ENCODE measurements at regions not wholly inside any gene's neighbourhood (a gene's known extent, or its start where the extent isn't known, plus 50 kb on each side); places are given as distances from the start of the nearest gene placed in this dataset.

DNA sequence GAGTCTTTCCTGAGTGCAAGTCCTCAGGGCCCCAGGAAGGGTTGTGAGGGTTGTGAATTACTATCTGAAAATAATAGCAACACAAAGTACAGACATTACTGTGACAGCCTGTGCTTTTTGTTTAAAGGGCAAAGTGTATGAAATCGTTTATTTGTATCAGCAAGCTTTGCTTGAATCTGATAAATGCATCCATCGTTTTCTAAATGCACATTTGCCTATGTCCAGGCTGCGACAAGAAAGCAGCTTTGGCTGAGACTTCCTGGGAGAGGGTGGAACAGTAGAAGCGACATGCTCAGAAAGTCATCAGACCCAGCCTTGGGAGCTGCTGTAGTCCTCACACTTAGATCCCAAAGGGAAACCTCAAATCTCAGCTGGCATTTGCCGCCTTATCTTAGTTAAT is 524.2 kb upstream of the SALL3 start:
- H3K9ac ChIP-seq (ENCODE audit: insufficient read length, low read depth), result no peak overlapping the region
- H3K4me1 ChIP-seq (ENCODE audit: insufficient read depth, insufficient read length), result peaks cover 2% of the 10 kb centered on the region
- no peaks in the 10 kb centered on the region for H3K36me3 ChIP-seq (ENCODE audit: insufficient read depth, insufficient read length, low read length)
- TF ChIP-seq SUZ12 (IDR thresholded peaks at IDR 0.05; ENCODE audit: extremely low read depth, insufficient read depth, insufficient read length), result no peak
- no peak for TF ChIP-seq ZNF274 (IDR thresholded peaks at IDR 0.05; ENCODE audit: low read depth, low read length)
- no peak for TF ChIP-seq YY1 (IDR thresholded peaks at IDR 0.05; ENCODE audit: insufficient read depth, insufficient read length)
- no peaks in the 10 kb centered on the region for H3K27me3 ChIP-seq (ENCODE audit: insufficient read depth, insufficient read length)
- H3K9me3 ChIP-seq (ENCODE audit: insufficient read depth, low read length), result no peaks in the 10 kb centered on the region
- DNase-seq (ENCODE audit: low read depth, low spot score), result no peak
- H3K4me3 ChIP-seq (ENCODE audit: insufficient read length, low read depth), result no peak overlapping the region

DNA sequence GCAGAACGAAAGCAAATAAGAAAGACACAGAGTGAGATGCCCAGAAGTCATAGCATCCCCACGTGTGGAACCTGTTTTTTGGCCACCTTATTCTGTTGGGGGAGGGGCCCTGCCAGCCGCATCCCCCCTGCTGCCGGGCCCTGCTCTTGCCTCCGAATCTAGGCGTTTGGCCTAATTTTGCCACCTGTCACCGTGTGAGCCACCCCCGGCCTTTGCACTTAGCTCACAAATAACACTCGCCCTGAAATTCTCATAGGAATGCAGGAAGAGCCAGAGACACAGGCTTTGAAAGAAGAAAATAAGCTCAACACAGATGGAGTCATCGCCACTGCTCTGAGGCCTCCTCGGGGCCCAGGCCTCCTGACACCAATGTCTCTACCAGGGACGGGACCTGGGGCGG is 522.6 kb upstream of the SALL3 start:
- H3K9ac ChIP-seq (ENCODE audit: insufficient read length, low read depth), result no peak overlapping the region
- TF ChIP-seq YY1 (IDR thresholded peaks at IDR 0.05; ENCODE audit: insufficient read depth, insufficient read length) (no peak), SUZ12 (IDR thresholded peaks at IDR 0.05; ENCODE audit: extremely low read depth, insufficient read depth, insufficient read length) (no peak), ZNF274 (IDR thresholded peaks at IDR 0.05; ENCODE audit: low read depth, low read length) (no peak)
- H3K27me3 ChIP-seq (ENCODE audit: insufficient read depth, insufficient read length), result no peaks in the 10 kb centered on the region
- H3K4me1 ChIP-seq (ENCODE audit: insufficient read depth, insufficient read length), result peaks cover 2% of the 10 kb centered on the region
- H3K9me3 ChIP-seq (ENCODE audit: insufficient read depth, low read length), result no peaks in the 10 kb centered on the region
- DNase-seq (ENCODE audit: low read depth, low spot score), result no peak
- H3K36me3 ChIP-seq (ENCODE audit: insufficient read depth, insufficient read length, low read length), result no peaks in the 10 kb centered on the region
- H3K4me3 ChIP-seq (ENCODE audit: insufficient read length, low read depth), result no peak overlapping the region

DNA sequence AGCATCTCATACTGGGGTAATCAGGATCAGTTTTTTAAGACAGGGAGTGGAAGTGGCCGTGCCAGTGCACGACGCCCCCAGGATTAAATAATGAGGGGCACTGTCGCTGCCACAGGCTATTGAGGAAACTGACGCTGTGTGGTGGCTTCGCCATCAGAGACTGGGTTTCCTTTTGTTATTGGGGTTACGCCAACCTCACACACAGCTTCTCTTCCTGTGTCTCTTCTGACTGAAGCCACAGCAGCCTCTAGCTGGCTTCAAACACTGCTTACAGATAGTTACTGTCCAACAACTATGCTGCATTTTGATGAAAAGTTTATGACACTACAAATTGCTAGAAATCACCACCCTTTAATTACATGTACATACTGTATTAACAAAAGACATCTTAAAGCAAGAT is 521.9 kb upstream of the SALL3 start:
- DNase-seq (ENCODE audit: low read depth, low spot score), result no peak
- Histone ChIP-seq H3K36me3 (ENCODE audit: insufficient read depth, insufficient read length, low read length) (no peaks in the 10 kb centered on the region), H3K4me1 (ENCODE audit: insufficient read depth, insufficient read length) (peaks cover 2% of the 10 kb centered on the region), H3K4me3 (ENCODE audit: insufficient read length, low read depth) (no peak overlapping the region), H3K9ac (ENCODE audit: insufficient read length, low read depth) (no peak overlapping the region), H3K9me3 (ENCODE audit: insufficient read depth, low read length) (no peaks in the 10 kb centered on the region), H3K27me3 (ENCODE audit: insufficient read depth, insufficient read length) (no peaks in the 10 kb centered on the region)
- no peak for TF ChIP-seq ZNF274 (IDR thresholded peaks at IDR 0.05; ENCODE audit: low read depth, low read length)
- TF ChIP-seq YY1 (IDR thresholded peaks at IDR 0.05; ENCODE audit: insufficient read depth, insufficient read length), result no peak
- TF ChIP-seq SUZ12 (IDR thresholded peaks at IDR 0.05; ENCODE audit: extremely low read depth, insufficient read depth, insufficient read length), result no peak

DNA sequence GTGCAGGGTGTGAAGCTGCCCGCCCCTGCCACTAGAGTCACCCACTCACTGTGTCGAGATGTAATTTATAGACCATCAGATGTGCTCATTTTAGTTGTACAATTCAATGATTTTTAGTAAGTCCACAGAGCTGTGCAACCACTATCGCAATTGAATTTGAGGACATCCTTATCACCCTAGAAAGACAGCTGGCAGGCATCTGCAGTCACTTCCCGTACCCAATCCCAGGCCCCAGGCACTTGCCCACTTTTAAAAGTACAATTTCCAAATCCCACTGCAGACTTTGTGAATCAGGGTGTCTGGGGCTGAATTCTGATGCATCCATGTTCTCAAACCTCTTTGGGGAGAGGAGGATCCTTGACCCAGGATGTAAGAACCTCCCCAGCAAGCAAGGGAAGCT is 521.3 kb upstream of the SALL3 start:
- no peaks in the 10 kb centered on the region for H3K9me3 ChIP-seq (ENCODE audit: insufficient read depth, low read length)
- DNase-seq (ENCODE audit: low read depth, low spot score), result no peak
- H3K27me3 ChIP-seq (ENCODE audit: insufficient read depth, insufficient read length), result no peaks in the 10 kb centered on the region
- H3K9ac ChIP-seq (ENCODE audit: insufficient read length, low read depth), result no peak overlapping the region
- H3K36me3 ChIP-seq (ENCODE audit: insufficient read depth, insufficient read length, low read length), result no peaks in the 10 kb centered on the region
- no peak overlapping the region for H3K4me3 ChIP-seq (ENCODE audit: insufficient read length, low read depth)
- peaks cover 2% of the 10 kb centered on the region for H3K4me1 ChIP-seq (ENCODE audit: insufficient read depth, insufficient read length)
- TF ChIP-seq SUZ12 (IDR thresholded peaks at IDR 0.05; ENCODE audit: extremely low read depth, insufficient read depth, insufficient read length), result no peak
- TF ChIP-seq YY1 (IDR thresholded peaks at IDR 0.05; ENCODE audit: insufficient read depth, insufficient read length), result no peak
- no peak for TF ChIP-seq ZNF274 (IDR thresholded peaks at IDR 0.05; ENCODE audit: low read depth, low read length)

DNA sequence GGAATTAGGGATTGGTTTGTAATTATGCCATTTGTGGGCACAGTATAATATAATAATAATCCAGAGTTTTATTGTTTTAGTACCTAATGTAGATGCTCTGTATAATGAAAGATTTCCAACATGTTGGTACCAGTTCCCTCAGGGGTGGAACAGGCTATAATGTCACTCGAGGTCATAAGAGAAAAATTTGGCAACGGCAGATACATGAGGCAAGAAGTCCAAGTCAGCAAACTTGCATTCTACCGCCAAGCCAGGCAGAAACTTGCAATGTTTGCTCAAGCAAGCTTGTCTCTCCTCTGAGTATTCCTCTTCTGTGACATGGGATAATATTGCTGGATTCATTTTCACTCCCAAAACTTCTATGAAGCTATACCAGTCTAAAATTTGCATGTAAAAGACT is 520.0 kb upstream of the SALL3 start:
- Histone ChIP-seq H3K4me1 (ENCODE audit: insufficient read depth, insufficient read length) (peaks cover 2% of the 10 kb centered on the region), H3K36me3 (ENCODE audit: insufficient read depth, insufficient read length, low read length) (no peaks in the 10 kb centered on the region), H3K9ac (ENCODE audit: insufficient read length, low read depth) (no peak overlapping the region), H3K27me3 (ENCODE audit: insufficient read depth, insufficient read length) (no peaks in the 10 kb centered on the region), H3K4me3 (ENCODE audit: insufficient read length, low read depth) (no peak overlapping the region), H3K9me3 (ENCODE audit: insufficient read depth, low read length) (peaks cover 3% of the 10 kb centered on the region; the same call in 1 of the 2 replicates)
- no peak for DNase-seq (ENCODE audit: low read depth, low spot score)
- TF ChIP-seq YY1 (IDR thresholded peaks at IDR 0.05; ENCODE audit: insufficient read depth, insufficient read length) (no peak), ZNF274 (IDR thresholded peaks at IDR 0.05; ENCODE audit: low read depth, low read length) (no peak), SUZ12 (IDR thresholded peaks at IDR 0.05; ENCODE audit: extremely low read depth, insufficient read depth, insufficient read length) (no peak)

DNA sequence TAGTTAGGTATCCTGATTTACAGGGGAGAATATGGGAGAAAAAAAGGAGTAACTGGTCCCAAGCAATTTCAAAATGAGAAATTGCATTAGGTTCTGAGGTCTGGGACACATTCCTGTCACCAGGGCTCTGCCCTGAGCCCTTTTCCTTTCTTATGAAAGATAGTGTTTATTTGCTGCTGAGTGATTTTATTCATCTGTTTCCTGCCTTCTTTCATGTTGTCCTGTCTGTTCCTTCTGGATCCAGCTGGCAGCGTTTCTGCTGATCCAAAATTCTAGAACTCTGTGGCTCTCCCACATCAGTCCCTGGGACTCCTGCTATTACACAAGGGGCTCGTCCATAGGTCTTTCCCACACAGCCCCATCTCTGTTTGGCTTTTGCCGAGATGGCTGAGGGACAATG is 519.1 kb upstream of the SALL3 start:
- H3K4me1 ChIP-seq (ENCODE audit: insufficient read depth, insufficient read length), result peaks cover 2% of the 10 kb centered on the region
- no peak overlapping the region for H3K4me3 ChIP-seq (ENCODE audit: insufficient read length, low read depth)
- DNase-seq (ENCODE audit: low read depth, low spot score), result no peak
- no peak for TF ChIP-seq ZNF274 (IDR thresholded peaks at IDR 0.05; ENCODE audit: low read depth, low read length)
- no peak overlapping the region for H3K9ac ChIP-seq (ENCODE audit: insufficient read length, low read depth)
- H3K36me3 ChIP-seq (ENCODE audit: insufficient read depth, insufficient read length, low read length), result no peaks in the 10 kb centered on the region
- H3K27me3 ChIP-seq (ENCODE audit: insufficient read depth, insufficient read length), result no peaks in the 10 kb centered on the region
- H3K9me3 ChIP-seq (ENCODE audit: insufficient read depth, low read length), result peaks cover 12% of the 10 kb centered on the region; the same call in 1 of the 2 replicates

DNA sequence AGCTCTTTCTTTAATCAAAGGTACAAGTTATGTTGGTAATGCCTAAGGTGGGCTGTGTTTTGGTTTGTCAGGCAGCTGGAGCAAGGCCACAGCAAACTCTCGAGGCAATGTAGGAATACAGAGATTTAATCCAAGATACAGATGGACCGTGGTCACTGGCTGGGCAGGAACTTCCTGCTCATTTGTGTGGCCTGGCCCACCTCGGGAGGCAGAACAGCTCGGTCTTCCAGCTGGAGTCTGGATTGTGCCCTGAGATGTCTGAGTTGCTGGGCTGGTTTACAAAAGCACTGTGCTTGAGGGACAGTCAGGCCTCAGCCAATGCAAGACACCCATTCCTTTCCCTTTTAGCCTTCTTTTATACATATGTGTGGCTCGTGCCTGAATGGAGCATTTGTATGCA is 506.1 kb upstream of the SALL3 start:
- H3K9me3 ChIP-seq (ENCODE audit: insufficient read depth, low read length), result no peaks in the 10 kb centered on the region
- no peaks in the 10 kb centered on the region for H3K4me1 ChIP-seq (ENCODE audit: insufficient read depth, insufficient read length)
- H3K27me3 ChIP-seq (ENCODE audit: insufficient read depth, insufficient read length), result no peaks in the 10 kb centered on the region
- no peaks in the 10 kb centered on the region for H3K36me3 ChIP-seq (ENCODE audit: insufficient read depth, insufficient read length, low read length)
- H3K9ac ChIP-seq (ENCODE audit: insufficient read length, low read depth), result no peak overlapping the region
- DNase-seq (ENCODE audit: low read depth, low spot score), result no peak
- TF ChIP-seq SUZ12 (IDR thresholded peaks at IDR 0.05; ENCODE audit: extremely low read depth, insufficient read depth, insufficient read length), result no peak
- TF ChIP-seq YY1 (IDR thresholded peaks at IDR 0.05; ENCODE audit: insufficient read depth, insufficient read length), result no peak
- no peak for TF ChIP-seq ZNF274 (IDR thresholded peaks at IDR 0.05; ENCODE audit: low read depth, low read length)
- H3K4me3 ChIP-seq (ENCODE audit: insufficient read length, low read depth), result no peak overlapping the region

DNA sequence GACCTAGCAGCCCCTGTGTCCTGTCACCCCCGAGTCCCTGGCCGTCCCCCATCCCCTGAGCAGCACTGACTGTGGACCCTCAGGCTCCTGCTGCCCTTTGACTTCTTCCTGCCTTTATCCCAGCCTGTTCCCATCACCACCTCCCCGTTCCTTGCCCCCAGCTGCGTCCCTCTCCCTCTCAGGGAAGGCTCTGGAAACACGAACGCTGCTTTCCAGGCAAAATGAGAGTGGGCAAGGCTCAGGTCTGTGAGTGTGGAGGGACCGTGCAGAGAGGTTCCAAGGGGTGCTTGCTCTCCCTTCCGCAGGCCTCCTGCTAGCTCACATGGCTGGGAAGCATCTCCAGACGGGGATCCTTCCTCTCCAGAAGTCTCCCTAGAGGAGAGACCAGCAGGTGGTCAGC is 501.8 kb upstream of the SALL3 start:
- TF ChIP-seq YY1 (IDR thresholded peaks at IDR 0.05; ENCODE audit: insufficient read depth, insufficient read length) (no peak), ZNF274 (IDR thresholded peaks at IDR 0.05; ENCODE audit: low read depth, low read length) (no peak), SUZ12 (IDR thresholded peaks at IDR 0.05; ENCODE audit: extremely low read depth, insufficient read depth, insufficient read length) (no peak)
- Histone ChIP-seq H3K27me3 (ENCODE audit: insufficient read depth, insufficient read length) (no peaks in the 10 kb centered on the region), H3K4me3 (ENCODE audit: insufficient read length, low read depth) (no peak overlapping the region), H3K36me3 (ENCODE audit: insufficient read depth, insufficient read length, low read length) (no peaks in the 10 kb centered on the region), H3K4me1 (ENCODE audit: insufficient read depth, insufficient read length) (no peaks in the 10 kb centered on the region), H3K9ac (ENCODE audit: insufficient read length, low read depth) (no peak overlapping the region), H3K9me3 (ENCODE audit: insufficient read depth, low read length) (no peaks in the 10 kb centered on the region)
- DNase-seq (ENCODE audit: low read depth, low spot score), result no peak
